HPDE6-E6E7 (cell line): ENCODE measurements at regions not wholly inside any gene's neighbourhood (a gene's known extent, or its start where the extent isn't known, plus 50 kb on each side); places are given as distances from the start of the nearest gene placed in this dataset.
"Not testable (repeated sequence)": the region's sequence is repeated elsewhere in the genome, so short reads cannot be mapped to it uniquely, and the experiment has no call there.

Experiments
- DNase-seq: peaks from one replicate; pipeline ENCODE4 v3.0.0; 2011; ENCODE audit warnings: missing footprints; ENCODE audit errors: extremely low spot score

GRCh38 chrX:81857192-81857591 lies 655.3 kb downstream of the SH3BGRL start:
- no peak for DNase-seq

- no peak for DNase-seq
These were observed 665.0 kb downstream of the SH3BGRL start for GRCh38 chrX:81866873-81867272.

DNA sequence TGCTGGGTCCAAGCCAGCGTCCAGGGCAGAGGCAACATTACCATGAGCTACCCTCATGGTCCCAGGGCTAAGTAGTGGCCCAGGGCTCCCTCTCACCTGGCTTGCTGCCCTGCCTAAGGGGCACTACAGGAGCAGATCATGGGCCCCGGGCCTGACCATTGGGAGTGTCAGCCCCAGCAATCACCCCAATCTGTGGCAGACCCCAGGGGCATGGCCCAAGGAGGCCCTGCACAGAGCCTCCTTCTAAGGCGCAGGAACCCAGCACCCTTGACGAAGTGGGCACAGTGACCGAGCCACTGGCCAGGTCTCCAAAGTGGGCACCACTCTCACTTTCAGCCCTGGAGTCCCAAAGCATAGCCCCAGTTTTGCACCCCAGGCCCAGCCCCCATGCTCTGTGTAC lies 667.1 kb downstream of the SH3BGRL start:
- DNase-seq = no peak

GRCh38 chrX:81874807-81875206 lies 672.9 kb downstream of the SH3BGRL start:
- DNase-seq = no peak

GRCh38 chrX:81875800-81876199 lies 673.9 kb downstream of the SH3BGRL start:
- no peak for DNase-seq

DNA sequence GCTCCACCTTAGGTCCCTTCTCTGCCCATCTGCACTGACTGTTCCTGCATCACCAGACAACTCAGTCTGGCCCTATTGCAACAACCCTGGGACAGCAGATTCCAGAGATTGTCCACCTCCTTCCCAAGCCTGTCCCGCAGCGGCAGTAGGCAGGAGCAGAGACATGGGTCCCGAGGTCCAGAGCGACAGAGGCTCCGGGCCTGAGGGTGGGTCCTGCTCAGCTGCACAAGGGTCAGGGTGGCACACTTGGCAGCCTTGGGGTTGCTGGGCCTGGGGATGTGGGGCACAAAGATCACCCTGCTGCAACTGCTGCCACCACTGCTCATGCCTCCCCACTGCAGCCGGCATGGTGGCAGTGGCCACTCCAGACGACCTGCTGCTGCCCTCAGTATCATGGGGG lies 674.5 kb downstream of the SH3BGRL start:
- no peak for DNase-seq

DNA sequence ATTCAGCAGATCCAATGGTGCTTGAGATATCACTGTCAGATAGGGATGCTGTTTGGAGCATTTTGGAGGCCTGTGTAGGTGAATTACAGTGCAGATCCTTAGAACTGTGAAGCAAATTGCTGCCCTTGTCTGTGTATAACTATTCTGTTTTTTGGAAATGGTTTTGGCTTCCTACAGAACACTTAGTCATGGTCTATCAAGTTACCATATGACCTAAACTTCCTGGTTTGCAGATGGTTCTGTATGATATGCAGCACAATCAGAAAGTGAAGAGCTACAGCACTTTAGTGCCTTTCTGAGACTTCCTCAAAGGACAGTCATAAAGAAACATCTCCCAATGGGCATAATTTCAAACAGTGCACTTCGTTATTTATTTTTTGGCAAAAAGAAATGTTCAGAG lies 688.6 kb downstream of the SH3BGRL start:
- no peak for DNase-seq

- DNase-seq = no peak
These were observed 698.6 kb downstream of the SH3BGRL start for GRCh38 chrX:81900522-81900921.

- no peak for DNase-seq
These were observed 723.9 kb downstream of the SH3BGRL start for GRCh38 chrX:81925812-81926211.

DNA sequence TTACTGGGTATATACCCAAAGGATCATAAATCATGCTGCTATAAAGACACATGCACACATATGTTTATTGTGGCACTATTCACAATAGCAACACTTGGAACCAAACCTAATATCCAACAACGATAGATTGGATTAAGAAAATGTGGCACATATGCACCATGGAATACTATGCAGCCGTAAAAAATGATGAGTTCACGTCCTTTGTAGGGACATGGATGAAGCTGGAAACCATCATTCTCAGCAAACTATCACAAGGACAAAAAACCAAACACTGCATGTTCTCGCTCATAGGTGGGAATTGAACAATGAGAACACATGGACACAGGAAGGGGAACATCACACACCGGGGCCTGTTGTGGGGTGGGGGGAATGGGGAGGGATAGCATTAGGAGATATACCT lies 744.0 kb downstream of the SH3BGRL start:
- not testable (repeated sequence) for DNase-seq

GRCh38 chrX:81957318-81957717 lies 755.4 kb downstream of the SH3BGRL start:
- no peak for DNase-seq

- DNase-seq = peak; percentile 0
These were observed 756.1 kb downstream of the SH3BGRL start for GRCh38 chrX:81957900-81958545.

GRCh38 chrX:81959964-81960363 lies 758.1 kb downstream of the SH3BGRL start:
- no peak for DNase-seq

- not testable (repeated sequence) for DNase-seq
These were observed 772.5 kb downstream of the SH3BGRL start for GRCh38 chrX:81974413-81974812.

GRCh38 chrX:81979806-81980515 lies 778.1 kb downstream of the SH3BGRL start:
- DNase-seq = no peak

DNA sequence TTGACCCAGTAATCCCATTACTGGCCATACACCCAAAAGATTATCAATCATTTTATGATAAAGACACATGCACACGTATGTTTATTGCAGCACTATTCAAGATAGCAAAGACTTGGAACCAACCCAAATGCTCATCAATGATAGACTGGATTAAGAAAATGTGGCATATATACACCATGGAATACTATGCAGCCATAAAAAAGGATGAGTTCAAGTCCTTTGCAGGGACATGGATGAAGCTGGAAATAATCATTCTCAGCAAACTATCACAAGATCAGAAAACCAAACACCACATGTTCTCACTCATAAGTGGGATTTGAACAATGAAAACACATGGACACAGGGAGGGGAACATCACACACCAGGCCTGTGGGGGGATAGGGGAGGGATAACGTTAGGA lies 785.3 kb downstream of the SH3BGRL start:
- not testable (repeated sequence) for DNase-seq

DNA sequence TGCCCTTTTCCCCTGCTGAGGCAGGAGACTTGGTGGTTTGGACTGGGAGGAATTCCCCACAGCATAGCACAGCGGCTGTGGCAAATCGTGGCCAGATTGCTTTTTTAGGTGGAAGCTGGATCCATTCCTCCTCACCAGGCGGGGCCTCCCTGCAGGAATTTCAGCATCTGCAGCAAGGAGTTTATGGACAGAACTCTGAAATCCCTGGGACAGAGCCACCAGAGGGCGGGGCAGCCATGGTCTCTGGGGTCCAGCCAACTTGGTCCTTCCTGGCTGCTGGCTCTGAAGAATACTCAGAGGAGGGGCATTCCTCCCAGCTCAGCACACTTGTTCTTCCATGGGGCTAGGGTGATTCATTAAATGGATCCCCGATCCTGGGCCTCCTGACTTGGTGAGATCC lies 794.3 kb downstream of the SH3BGRL start:
- DNase-seq = no peak

DNA sequence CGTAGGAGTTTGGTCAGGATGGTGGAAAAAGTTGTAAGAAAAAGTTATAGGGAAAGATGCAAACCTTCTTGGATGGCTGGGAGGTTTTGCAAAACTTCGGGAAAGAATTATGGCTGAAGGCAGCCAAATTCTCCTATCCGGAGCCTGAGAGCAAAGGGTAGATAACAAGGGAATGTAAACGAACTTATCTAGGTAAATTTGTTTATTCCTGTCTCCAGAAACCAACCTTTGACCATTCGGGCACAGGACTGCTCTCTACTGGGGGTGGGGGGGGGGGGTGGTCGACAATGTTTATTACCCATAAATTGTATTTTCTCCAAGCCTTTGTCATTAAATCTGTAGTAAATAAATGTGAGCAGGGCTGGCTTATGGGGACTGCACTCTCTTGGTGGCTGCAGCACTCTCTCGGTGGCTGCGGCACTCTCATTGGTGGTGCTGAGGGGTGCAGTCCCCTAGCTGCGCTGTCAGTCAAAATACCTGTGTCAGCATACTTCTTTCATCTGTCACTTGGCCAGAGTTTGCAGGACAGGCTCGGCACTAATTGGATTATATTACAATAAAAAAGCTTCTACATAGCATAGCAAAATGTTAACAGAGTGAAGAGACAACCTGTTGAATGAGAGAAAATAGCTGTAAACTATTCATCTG lies 827.8 kb downstream of the SH3BGRL start:
- no peak for DNase-seq

GRCh38 chrX:82031250-82031649 lies 829.3 kb downstream of the SH3BGRL start:
- DNase-seq = no peak

DNA sequence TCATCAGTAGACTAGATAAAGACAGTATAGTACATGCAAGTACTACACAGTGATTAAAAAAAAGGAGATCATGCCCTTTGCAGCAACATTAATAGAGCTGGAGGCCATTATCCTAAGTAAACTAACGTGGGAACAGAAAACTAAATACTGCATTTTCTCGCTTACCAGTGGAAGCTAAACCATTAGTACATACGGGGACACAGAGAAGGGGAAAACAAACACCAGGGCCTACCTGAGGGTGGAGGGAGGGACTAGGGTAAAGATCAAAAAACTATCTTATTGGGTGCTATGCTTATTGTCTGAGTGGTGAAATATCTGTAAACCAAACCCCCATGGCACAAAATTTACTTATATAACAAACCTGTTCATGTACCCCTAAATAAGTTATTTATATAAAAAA lies 836.9 kb downstream of the SH3BGRL start:
- DNase-seq = no peak

DNA sequence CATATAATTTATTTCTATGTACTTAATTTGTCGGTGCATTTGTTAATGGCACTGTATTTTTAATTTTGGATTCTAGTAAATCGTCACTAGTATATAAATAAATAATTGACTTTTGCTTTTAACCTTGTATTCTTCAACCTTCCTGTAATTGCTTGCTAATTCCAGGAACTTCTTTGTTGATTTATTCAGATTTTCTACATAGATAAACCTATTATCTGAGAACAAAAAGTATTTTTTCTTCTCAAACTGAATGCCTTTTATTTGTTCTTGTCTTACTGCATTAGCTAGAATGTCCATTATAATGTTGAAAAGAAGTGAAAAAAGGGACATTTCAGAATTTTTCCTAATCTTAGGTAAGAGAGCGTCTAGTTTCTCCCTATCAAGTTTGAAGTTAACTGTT lies 839.1 kb downstream of the SH3BGRL start:
- no peak for DNase-seq

GRCh38 chrX:82058728-82059127 lies 856.8 kb downstream of the SH3BGRL start:
- no peak for DNase-seq

DNA sequence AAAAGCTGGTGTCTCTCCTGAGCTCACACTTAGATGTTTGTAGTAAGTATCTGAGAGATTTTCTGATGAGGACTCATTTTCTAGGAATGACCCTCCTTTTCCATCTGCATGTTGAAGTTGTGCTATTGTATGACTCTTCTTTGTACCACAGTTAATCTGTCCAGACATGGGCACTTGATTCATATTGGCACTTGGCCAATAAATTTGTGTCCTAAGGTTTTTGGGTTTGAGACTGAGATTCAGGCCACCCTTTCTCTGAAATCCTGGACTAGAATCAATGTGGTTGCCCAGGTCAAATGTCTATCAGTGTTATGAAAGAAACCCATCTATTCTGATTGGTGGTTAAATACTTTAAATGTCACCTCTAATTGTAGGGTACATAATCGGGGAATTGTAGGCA lies 869.0 kb downstream of the SH3BGRL start:
- no peak for DNase-seq
